ENCODE measurements at regions not wholly inside any gene's neighbourhood (a gene's known extent, or its start where the extent isn't known, plus 50 kb on each side); places are given as distances from the start of the nearest gene placed in this dataset.
"Not testable (repeated sequence)": the region's sequence is repeated elsewhere in the genome, so short reads cannot be mapped to it uniquely, and the experiment has no call there.

GRCh38 chrX:17960891-17961290, 99.8 kb upstream of the RAI2 start (continued):
- TF ChIP-seq JUND (IDR thresholded peaks at IDR 0.05) (no peak), SP1 (IDR thresholded peaks at IDR 0.05) (no peak)

- H3K27me3 ChIP-seq (ENCODE audit: control insufficient read depth in 4 of 4, insufficient read depth in 4 of 4, low read length in 3 of 4): peaks cover 0 to 4% (median 0%) of the 10 kb centered on the region in 4 donors
- TF ChIP-seq RAD21 (IDR thresholded peaks at IDR 0.05) (peak; percentile 74 to 81), CTCF (IDR thresholded peaks at IDR 0.05; ENCODE audit: low read depth, low read length, missing input control) (peak; percentile 49), GABPA (IDR thresholded peaks at IDR 0.05 in 1 of 2, conservative IDR thresholded peaks at IDR 0.05 in 1 of 2) (no peak), TAF1 (conservative IDR thresholded peaks at IDR 0.05) (no peak), REST (IDR thresholded peaks at IDR 0.05) (no peak)
- H3K4me3 ChIP-seq (ENCODE audit: low read depth in 1 of 3, low read length in 3 of 3): no peak overlapping the region
- H3K27ac ChIP-seq (ENCODE audit: low read depth in 1 of 2, low read length in 2 of 2): no peak overlapping the region
- H3K4me1 ChIP-seq (ENCODE audit: control insufficient read depth in 4 of 4, insufficient read depth in 4 of 4, low read length in 3 of 4): no peaks in the 10 kb centered on the region
- no peaks in the 10 kb centered on the region for H3K9me3 ChIP-seq (ENCODE audit: control insufficient read depth in 4 of 4, low read length in 3 of 4)
- H3K9ac ChIP-seq (ENCODE audit: low read depth in 1 of 2, low read length in 2 of 2): no peak overlapping the region
- H3K36me3 ChIP-seq (ENCODE audit: control insufficient read depth in 4 of 4, insufficient read depth in 3 of 4, low read depth in 1 of 4, low read length in 3 of 4): no peaks in the 10 kb centered on the region
- WGBS: 54% methylated on average over 10 of the region's 10 CpGs
- DNase-seq (ENCODE audit: low spot score): no peak
Measured at GRCh38 chrX:17944833-17945497, 83.9 kb upstream of the RAI2 start.

- not testable (repeated sequence) for H3K27me3 ChIP-seq (ENCODE audit: control insufficient read depth in 4 of 4, insufficient read depth in 4 of 4, low read length in 3 of 4); DNase-seq (ENCODE audit: low spot score); H3K4me1 ChIP-seq (ENCODE audit: control insufficient read depth in 4 of 4, insufficient read depth in 4 of 4, low read length in 3 of 4); H3K27ac ChIP-seq (ENCODE audit: low read depth in 1 of 2, low read length in 2 of 2); H3K9me3 ChIP-seq (ENCODE audit: control insufficient read depth in 4 of 4, low read length in 3 of 4); H3K36me3 ChIP-seq (ENCODE audit: control insufficient read depth in 4 of 4, insufficient read depth in 3 of 4, low read depth in 1 of 4, low read length in 3 of 4); H3K4me3 ChIP-seq (ENCODE audit: low read depth in 1 of 3, low read length in 3 of 3); H3K9ac ChIP-seq (ENCODE audit: low read depth in 1 of 2, low read length in 2 of 2)
- WGBS: 88% methylated on average over 2 of the region's 2 CpGs
Measured at GRCh38 chrX:17941171-17941570, 80.1 kb upstream of the RAI2 start.

GRCh38 chrX:17939724-17940123, 78.6 kb upstream of the RAI2 start:
- H3K4me1 ChIP-seq (ENCODE audit: control insufficient read depth in 4 of 4, insufficient read depth in 4 of 4, low read length in 3 of 4): no peaks in the 10 kb centered on the region
- peaks cover 0 to 6% (median 0%) of the 10 kb centered on the region in 4 donors for H3K27me3 ChIP-seq (ENCODE audit: control insufficient read depth in 4 of 4, insufficient read depth in 4 of 4, low read length in 3 of 4)
- no peak for DNase-seq (ENCODE audit: low spot score)
- H3K9me3 ChIP-seq (ENCODE audit: control insufficient read depth in 4 of 4, low read length in 3 of 4): no peaks in the 10 kb centered on the region
- no peak for TF ChIP-seq GABPA (IDR thresholded peaks at IDR 0.05 in 1 of 2, conservative IDR thresholded peaks at IDR 0.05 in 1 of 2)
- no peak for TF ChIP-seq EGR1 (IDR thresholded peaks at IDR 0.05; ENCODE audit: low read depth in 2 of 2)
- TF ChIP-seq JUND (IDR thresholded peaks at IDR 0.05): no peak
- no peak for TF ChIP-seq TAF1 (conservative IDR thresholded peaks at IDR 0.05)
- TF ChIP-seq HNF4G (IDR thresholded peaks at IDR 0.05): no peak
- no peak for TF ChIP-seq CTCF (IDR thresholded peaks at IDR 0.05; ENCODE audit: low read depth, low read length, missing input control)
- TF ChIP-seq ATF3 (IDR thresholded peaks at IDR 0.05): no peak
- no peak for TF ChIP-seq ZBTB33 (IDR thresholded peaks at IDR 0.05)
- TF ChIP-seq SP1 (IDR thresholded peaks at IDR 0.05): no peak
- WGBS: 97% methylated on average over 2 of the region's 2 CpGs
- H3K9ac ChIP-seq (ENCODE audit: low read depth in 1 of 2, low read length in 2 of 2): no peak overlapping the region
- H3K4me3 ChIP-seq (ENCODE audit: low read depth in 1 of 3, low read length in 3 of 3): no peak overlapping the region
- H3K36me3 ChIP-seq (ENCODE audit: control insufficient read depth in 4 of 4, insufficient read depth in 3 of 4, low read depth in 1 of 4, low read length in 3 of 4): no peaks in the 10 kb centered on the region
- no peak overlapping the region for H3K27ac ChIP-seq (ENCODE audit: low read depth in 1 of 2, low read length in 2 of 2)
